Suprapubic skin (tissue), 4 donors: ENCODE measurements at regions not wholly inside any gene's neighbourhood (a gene's known extent, or its start where the extent isn't known, plus 50 kb on each side); places are given as distances from the start of the nearest gene placed in this dataset.

Experiments
- DNase-seq, 2 donors: peaks; one replicate each; pipeline ENCODE4 v3.0.0-alpha.2; 2019; ENCODE audit warnings: low spot score in 2 of 2
- H3K27ac ChIP-seq: fragments of 200-600 bp; sonication (generic); one replicate; pipeline ENCODE4 v1.5.1; 2019
- H3K27me3 ChIP-seq: fragments of 200-600 bp; sonication (generic); one replicate; pipeline ENCODE4 v1.5.1; 2019
- H3K36me3 ChIP-seq: fragments of 200-600 bp; sonication (generic); one replicate; pipeline ENCODE4 v1.5.1; 2019
- H3K4me1 ChIP-seq: fragments of 200-600 bp; sonication (generic); one replicate; pipeline ENCODE4 v1.5.1; 2019
- H3K4me3 ChIP-seq: fragments of 200-600 bp; sonication (generic); one replicate; pipeline ENCODE4 v1.5.1; 2019; ENCODE audit warnings: mild to moderate bottlenecking
- H3K9me3 ChIP-seq: fragments of 200-600 bp; sonication (generic); one replicate; pipeline ENCODE4 v1.5.1; 2019
- EP300 ChIP-seq: sonication (generic); formaldehyde crosslinking; IDR thresholded peaks from one replicate; pipeline ENCODE4 v1.6.1; 2017; ENCODE audit warnings: antibody characterized with exemption
- POLR2A ChIP-seq, 2 donors: fragments of 450-650 bp; IDR thresholded peaks; one replicate each; pipeline ENCODE4 v1.6.1; 2017; ENCODE audit warnings: antibody characterized with exemption in 2 of 2, mild to moderate bottlenecking in 2 of 2, moderate library complexity in 2 of 2
- POLR2AphosphoS5 ChIP-seq, 3 donors: sonication (generic); formaldehyde crosslinking; IDR thresholded peaks; one replicate each; pipeline ENCODE4 v1.6.1; 2017; ENCODE audit warnings: antibody characterized with exemption in 3 of 3
- WGBS: methylation state at CpG from one replicate; pipeline ENCODE4 v1.1.5; 2018; 5-methylcytosine and 5-hydroxymethylcytosine counted together
- TF ChIP-seq, protein P1 (sequence below), 2 donors: fragments of 200-600 bp in 1 of 2; fragments of 450-650 bp in 1 of 2; sonication (generic) in 1 of 2; IDR thresholded peaks; one replicate each; pipeline ENCODE4 v1.5.1; 2016 to 2019; ENCODE audit warnings: antibody characterized with exemption in 2 of 2, mild to moderate bottlenecking in 1 of 2, moderate library complexity in 1 of 2

DNA sequence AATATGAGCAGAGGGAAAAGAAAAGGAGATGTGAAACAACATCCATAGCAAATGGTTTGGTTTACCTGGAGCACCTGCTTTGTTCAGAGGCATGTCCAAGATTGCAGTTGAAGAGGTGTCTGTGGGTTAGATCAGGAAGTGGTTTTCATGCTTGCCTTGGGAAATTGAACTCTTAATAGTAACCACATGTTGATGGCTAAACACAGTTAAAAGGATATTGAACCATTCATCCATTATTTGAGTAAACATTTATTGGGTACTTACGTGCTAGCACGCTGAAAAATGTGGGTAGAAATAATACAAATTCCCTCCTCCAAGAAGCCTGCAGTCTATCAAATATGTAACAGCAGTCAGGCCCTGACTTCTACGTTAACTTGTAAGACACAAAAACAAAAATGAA lies 235.7 kb upstream of the TNC start:
- 74% methylated on average over 3 of the region's 3 CpGs for WGBS
- TF ChIP-seq, protein P1, sequence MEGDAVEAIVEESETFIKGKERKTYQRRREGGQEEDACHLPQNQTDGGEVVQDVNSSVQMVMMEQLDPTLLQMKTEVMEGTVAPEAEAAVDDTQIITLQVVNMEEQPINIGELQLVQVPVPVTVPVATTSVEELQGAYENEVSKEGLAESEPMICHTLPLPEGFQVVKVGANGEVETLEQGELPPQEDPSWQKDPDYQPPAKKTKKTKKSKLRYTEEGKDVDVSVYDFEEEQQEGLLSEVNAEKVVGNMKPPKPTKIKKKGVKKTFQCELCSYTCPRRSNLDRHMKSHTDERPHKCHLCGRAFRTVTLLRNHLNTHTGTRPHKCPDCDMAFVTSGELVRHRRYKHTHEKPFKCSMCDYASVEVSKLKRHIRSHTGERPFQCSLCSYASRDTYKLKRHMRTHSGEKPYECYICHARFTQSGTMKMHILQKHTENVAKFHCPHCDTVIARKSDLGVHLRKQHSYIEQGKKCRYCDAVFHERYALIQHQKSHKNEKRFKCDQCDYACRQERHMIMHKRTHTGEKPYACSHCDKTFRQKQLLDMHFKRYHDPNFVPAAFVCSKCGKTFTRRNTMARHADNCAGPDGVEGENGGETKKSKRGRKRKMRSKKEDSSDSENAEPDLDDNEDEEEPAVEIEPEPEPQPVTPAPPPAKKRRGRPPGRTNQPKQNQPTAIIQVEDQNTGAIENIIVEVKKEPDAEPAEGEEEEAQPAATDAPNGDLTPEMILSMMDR (IDR thresholded peaks at IDR 0.05) = no peak
- TF ChIP-seq POLR2AphosphoS5 (IDR thresholded peaks at IDR 0.05) (no peak), EP300 (no peak), POLR2A (IDR thresholded peaks at IDR 0.05) (no peak)
- Histone ChIP-seq H3K27me3 (no peaks in the 10 kb centered on the region), H3K36me3 (no peaks in the 10 kb centered on the region), H3K27ac (no peak overlapping the region), H3K4me1 (no peaks in the 10 kb centered on the region), H3K9me3 (no peaks in the 10 kb centered on the region), H3K4me3 (no peak overlapping the region)
- DNase-seq = no peak

GRCh38 chr9:115357821-115358220 lies 239.9 kb upstream of the TNC start:
- Histone ChIP-seq H3K27me3 (no peaks in the 10 kb centered on the region), H3K27ac (no peak overlapping the region), H3K36me3 (no peaks in the 10 kb centered on the region), H3K9me3 (no peaks in the 10 kb centered on the region), H3K4me1 (no peaks in the 10 kb centered on the region), H3K4me3 (no peak overlapping the region)
- TF ChIP-seq, protein P1 (IDR thresholded peaks at IDR 0.05) = no peak
- TF ChIP-seq POLR2AphosphoS5 (IDR thresholded peaks at IDR 0.05) (no peak), EP300 (no peak), POLR2A (IDR thresholded peaks at IDR 0.05) (no peak)
- 63% methylated on average over 1 of the region's 1 CpG for WGBS
- no peak for DNase-seq

DNA sequence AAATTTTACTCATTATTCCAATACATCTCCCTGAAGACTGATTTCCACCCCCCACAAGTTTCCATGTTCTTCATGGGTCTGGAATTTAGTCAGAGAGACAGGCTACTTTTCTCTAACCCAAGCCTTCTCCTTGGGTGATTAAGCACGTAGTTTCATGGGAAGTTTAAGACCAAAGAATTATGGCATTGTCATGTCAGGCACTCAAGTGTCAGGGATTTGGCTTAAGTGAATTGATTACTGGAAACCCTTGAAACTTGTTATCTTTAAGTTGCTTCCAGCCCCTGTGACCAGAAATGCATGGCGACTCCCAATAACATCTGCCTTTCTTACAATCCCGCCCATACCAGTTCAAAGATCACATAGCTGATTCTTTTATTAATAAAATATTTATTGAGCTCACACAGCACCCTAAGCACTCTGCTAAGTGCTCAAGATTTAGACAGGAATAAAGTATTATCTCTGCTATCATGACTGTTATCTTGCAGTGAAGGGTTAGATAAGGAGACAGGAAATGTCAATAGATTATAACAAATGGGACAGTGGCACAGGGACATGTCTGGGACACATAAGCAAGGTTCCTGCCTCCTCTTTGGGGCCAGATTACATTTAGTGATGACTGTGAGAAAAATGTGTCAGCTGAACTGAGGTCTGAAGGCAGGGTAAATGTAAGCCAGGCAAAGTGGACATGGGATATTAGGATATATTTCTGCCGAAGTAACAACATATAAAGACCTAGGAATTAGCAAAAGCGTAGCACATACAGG lies 241.2 kb upstream of the TNC start:
- no peak for DNase-seq
- TF ChIP-seq POLR2A (IDR thresholded peaks at IDR 0.05) (no peak), POLR2AphosphoS5 (IDR thresholded peaks at IDR 0.05) (no peak), EP300 (no peak)
- TF ChIP-seq, protein P1 (IDR thresholded peaks at IDR 0.05) = no peak
- Histone ChIP-seq H3K27ac (no peak overlapping the region), H3K4me1 (no peaks in the 10 kb centered on the region), H3K9me3 (no peaks in the 10 kb centered on the region), H3K4me3 (no peak overlapping the region), H3K27me3 (no peaks in the 10 kb centered on the region), H3K36me3 (no peaks in the 10 kb centered on the region)
- WGBS = 80% methylated on average over 5 of the region's 5 CpGs

- 91% methylated on average over 5 of the region's 5 CpGs for WGBS
- no peak for TF ChIP-seq EP300
- TF ChIP-seq, protein P1 (IDR thresholded peaks at IDR 0.05) = no peak
- no peak for TF ChIP-seq POLR2AphosphoS5 (IDR thresholded peaks at IDR 0.05)
- no peak for TF ChIP-seq POLR2A (IDR thresholded peaks at IDR 0.05)
- DNase-seq = no peak
These were observed 242.2 kb upstream of the TNC start for GRCh38 chr9:115360122-115360521.

DNA sequence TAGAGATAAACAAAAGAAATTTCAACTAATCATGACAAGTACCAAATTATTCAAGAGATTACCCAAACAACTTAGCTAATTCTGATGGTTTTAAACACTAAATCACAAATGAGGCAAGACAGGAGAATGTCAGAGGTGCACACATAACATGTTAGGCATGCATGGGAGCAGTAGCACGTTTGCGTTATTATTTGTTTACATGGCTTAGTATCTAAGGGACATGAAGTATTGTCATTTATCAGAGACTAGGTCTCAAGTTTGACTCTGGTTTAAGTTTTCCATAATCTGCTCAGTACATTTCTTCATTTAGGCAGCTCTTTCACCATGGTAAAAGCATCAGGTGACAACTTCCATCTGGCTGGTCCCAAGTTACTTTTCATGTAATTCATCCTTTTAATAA lies 244.1 kb upstream of the TNC start:
- Histone ChIP-seq H3K27ac (no peak overlapping the region), H3K27me3 (no peaks in the 10 kb centered on the region), H3K4me3 (no peak overlapping the region), H3K9me3 (no peaks in the 10 kb centered on the region), H3K4me1 (no peaks in the 10 kb centered on the region), H3K36me3 (no peaks in the 10 kb centered on the region)
- DNase-seq = no peak
- no peak for TF ChIP-seq POLR2AphosphoS5 (IDR thresholded peaks at IDR 0.05)
- TF ChIP-seq, protein P1 (IDR thresholded peaks at IDR 0.05) = no peak
- TF ChIP-seq EP300 = no peak
- no peak for TF ChIP-seq POLR2A (IDR thresholded peaks at IDR 0.05)
- WGBS = 43% methylated on average over 2 of the region's 2 CpGs

More at GRCh38 chr9:115360122-115360521, 242.2 kb upstream of the TNC start:
- no peaks in the 10 kb centered on the region for H3K27me3 ChIP-seq
- no peaks in the 10 kb centered on the region for H3K4me1 ChIP-seq
- H3K4me3 ChIP-seq = no peak overlapping the region
- H3K27ac ChIP-seq = no peak overlapping the region
- H3K36me3 ChIP-seq = no peaks in the 10 kb centered on the region
- H3K9me3 ChIP-seq = no peaks in the 10 kb centered on the region
